ENCODE measurements at regions not wholly inside any gene's neighbourhood (a gene's known extent, or its start where the extent isn't known, plus 50 kb on each side); places are given as distances from the start of the nearest gene placed in this dataset.

- H3K36me3 ChIP-seq (ENCODE audit: insufficient read depth, low read length), result no peaks in the 10 kb centered on the region
- FAIRE-seq (no peak), DNase-seq (ENCODE audit: low read depth) (no peak)
- no peaks in the 10 kb centered on the region for H4K20me1 ChIP-seq (ENCODE audit: insufficient read depth, low read length)
- H3K9ac ChIP-seq (ENCODE audit: low read length), result no peak overlapping the region
- no peak overlapping the region for H3K4me2 ChIP-seq (ENCODE audit: low read length)
- no peak overlapping the region for H3K4me3 ChIP-seq (ENCODE audit: insufficient read depth, low read depth, low read length)
- peaks cover 10% of the 10 kb centered on the region for H3K4me1 Mint-ChIP-seq (ENCODE audit: low read depth, unreplicated experiment)
- no peak overlapping the region for H3K4me3 Mint-ChIP-seq (ENCODE audit: unreplicated experiment)
- peaks cover 2% of the 10 kb centered on the region for H3K9me3 ChIP-seq (ENCODE audit: insufficient read depth, low read depth, low read length)
- no peaks in the 10 kb centered on the region for H3K27me3 ChIP-seq (ENCODE audit: insufficient read depth, low read length)
- H2AFZ ChIP-seq (ENCODE audit: low read depth, low read length), result no peak overlapping the region
- peak overlapping the region; percentile 7 for H3K27ac Mint-ChIP-seq (ENCODE audit: unreplicated experiment)
- H3K79me2 ChIP-seq (ENCODE audit: insufficient read depth, low read length), result no peaks in the 10 kb centered on the region
- H3K27ac ChIP-seq (ENCODE audit: low read depth, low read length), result no peak overlapping the region
- no peaks in the 10 kb centered on the region for H3K36me3 Mint-ChIP-seq (ENCODE audit: low read depth, unreplicated experiment)
- no peak for TF ChIP-seq CTCF (IDR thresholded peaks at IDR 0.05; ENCODE audit: insufficient read depth, low read depth, low read length)
- H3K9me3 Mint-ChIP-seq (ENCODE audit: unreplicated experiment), result peaks cover 6% of the 10 kb centered on the region
- H3K27me3 Mint-ChIP-seq (ENCODE audit: low read depth, unreplicated experiment), result no peaks in the 10 kb centered on the region
- no peaks in the 10 kb centered on the region for H3K4me1 ChIP-seq (ENCODE audit: insufficient read depth, low read length)
Observed at GRCh38 chr4:153039542-153040185, 103.5 kb downstream of the FHDC1 start.

- Histone ChIP-seq H3K4me3 (ENCODE audit: insufficient read depth, low read depth, low read length) (no peak overlapping the region), H2AFZ (ENCODE audit: low read depth, low read length) (no peak overlapping the region), H3K27me3 (ENCODE audit: insufficient read depth, low read length) (no peaks in the 10 kb centered on the region), H3K36me3 (ENCODE audit: insufficient read depth, low read length) (no peaks in the 10 kb centered on the region), H3K79me2 (ENCODE audit: insufficient read depth, low read length) (no peaks in the 10 kb centered on the region), H3K4me1 (ENCODE audit: insufficient read depth, low read length) (no peaks in the 10 kb centered on the region), H3K9ac (ENCODE audit: low read length) (no peak overlapping the region), H3K9me3 (ENCODE audit: insufficient read depth, low read depth, low read length) (peaks cover 2% of the 10 kb centered on the region), H3K4me2 (ENCODE audit: low read length) (no peak overlapping the region), H4K20me1 (ENCODE audit: insufficient read depth, low read length) (no peaks in the 10 kb centered on the region), H3K27ac (ENCODE audit: low read depth, low read length) (no peak overlapping the region)
- Mint-ChIP-seq H3K4me1 (ENCODE audit: low read depth, unreplicated experiment) (peaks cover 19% of the 10 kb centered on the region), H3K27ac (ENCODE audit: unreplicated experiment) (no peak overlapping the region), H3K9me3 (ENCODE audit: unreplicated experiment) (peaks cover 6% of the 10 kb centered on the region), H3K27me3 (ENCODE audit: low read depth, unreplicated experiment) (no peaks in the 10 kb centered on the region), H3K4me3 (ENCODE audit: unreplicated experiment) (no peak overlapping the region), H3K36me3 (ENCODE audit: low read depth, unreplicated experiment) (no peaks in the 10 kb centered on the region)
- DNase-seq (ENCODE audit: low read depth) (no peak), FAIRE-seq (no peak)
- TF ChIP-seq CTCF (IDR thresholded peaks at IDR 0.05; ENCODE audit: insufficient read depth, low read depth, low read length), result no peak
- TF ChIP-seq EZH2 (IDR thresholded peaks at IDR 0.05; ENCODE audit: insufficient read depth, low read length), result no peak
Observed at GRCh38 chr4:153040677-153041076, 104.6 kb downstream of the FHDC1 start.

- TF ChIP-seq CTCF (IDR thresholded peaks at IDR 0.05; ENCODE audit: insufficient read depth, low read depth, low read length) (no peak), EZH2 (IDR thresholded peaks at IDR 0.05; ENCODE audit: insufficient read depth, low read length) (no peak)
- FAIRE-seq (no peak), DNase-seq (ENCODE audit: low read depth) (no peak)
- no peak overlapping the region for H3K4me3 ChIP-seq (ENCODE audit: insufficient read depth, low read depth, low read length)
- Mint-ChIP-seq H3K27me3 (ENCODE audit: low read depth, unreplicated experiment) (no peaks in the 10 kb centered on the region), H3K36me3 (ENCODE audit: low read depth, unreplicated experiment) (no peaks in the 10 kb centered on the region), H3K4me3 (ENCODE audit: unreplicated experiment) (no peak overlapping the region), H3K9me3 (ENCODE audit: unreplicated experiment) (peaks cover 6% of the 10 kb centered on the region), H3K27ac (ENCODE audit: unreplicated experiment) (peak overlapping the region; percentile 56), H3K4me1 (ENCODE audit: low read depth, unreplicated experiment) (peaks cover 20% of the 10 kb centered on the region)
- no peaks in the 10 kb centered on the region for H3K79me2 ChIP-seq (ENCODE audit: insufficient read depth, low read length)
- peaks cover 2% of the 10 kb centered on the region for H3K9me3 ChIP-seq (ENCODE audit: insufficient read depth, low read depth, low read length)
- H3K36me3 ChIP-seq (ENCODE audit: insufficient read depth, low read length), result no peaks in the 10 kb centered on the region
- no peaks in the 10 kb centered on the region for H3K27me3 ChIP-seq (ENCODE audit: insufficient read depth, low read length)
- H2AFZ ChIP-seq (ENCODE audit: low read depth, low read length), result no peak overlapping the region
- no peak overlapping the region for H3K27ac ChIP-seq (ENCODE audit: low read depth, low read length)
- H4K20me1 ChIP-seq (ENCODE audit: insufficient read depth, low read length), result no peaks in the 10 kb centered on the region
- H3K9ac ChIP-seq (ENCODE audit: low read length), result no peak overlapping the region
- no peaks in the 10 kb centered on the region for H3K4me1 ChIP-seq (ENCODE audit: insufficient read depth, low read length)
- no peak overlapping the region for H3K4me2 ChIP-seq (ENCODE audit: low read length)
Observed at GRCh38 chr4:153044036-153044435, 107.9 kb downstream of the FHDC1 start.

All from astrocyte (in vitro differentiated cells and primary cell).